ENCODE measurements at regions not wholly inside any gene's neighbourhood (a gene's known extent, or its start where the extent isn't known, plus 50 kb on each side); places are given as distances from the start of the nearest gene placed in this dataset.

DNA sequence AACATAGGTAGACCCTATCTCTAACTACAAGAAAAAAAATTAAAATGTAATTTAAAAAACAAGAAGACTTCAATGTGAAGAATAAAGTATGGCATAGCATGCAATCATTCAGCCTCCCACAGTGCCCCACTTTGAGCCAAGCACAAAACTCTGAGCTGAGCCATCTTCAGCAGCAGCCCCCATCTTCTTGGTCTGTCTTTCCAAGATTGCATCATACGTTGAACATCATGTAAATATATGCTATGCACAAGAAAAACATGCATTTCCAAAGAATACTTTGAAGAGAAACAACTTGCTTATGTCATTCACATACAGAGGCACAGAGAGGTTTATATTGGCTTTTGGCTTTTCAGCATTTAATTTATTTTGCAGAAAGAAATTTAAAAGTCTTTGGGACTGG is 105.8 kb upstream of the TMPO start:
- Mint-ChIP-seq H3K27ac (no peak overlapping the region), H3K4me3 (no peak overlapping the region)

DNA sequence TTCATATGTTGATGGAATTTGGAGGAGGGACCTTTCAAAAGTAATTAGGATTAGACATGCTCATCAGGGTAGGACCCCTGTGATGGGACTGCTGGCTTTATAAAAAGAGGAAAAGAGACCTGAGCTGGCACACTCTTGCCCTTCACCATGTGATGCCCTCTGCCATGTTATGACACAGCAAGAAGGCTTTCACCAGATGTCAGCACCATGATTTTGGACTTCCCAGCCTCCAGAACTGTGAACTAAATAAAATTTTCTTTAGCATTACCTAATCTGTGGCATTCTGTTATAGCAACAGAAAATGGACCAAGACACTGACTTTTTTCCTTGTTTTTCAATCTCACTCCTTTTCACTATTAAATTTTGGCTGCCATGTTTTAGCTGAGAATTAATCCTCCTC is 105.0 kb upstream of the TMPO start:
- Mint-ChIP-seq H3K4me3 (no peak overlapping the region), H3K36me3 (no peaks in the 10 kb centered on the region), H3K4me1 (no peaks in the 10 kb centered on the region), H3K27ac (no peak overlapping the region), H3K27me3 (peaks cover 0 to 4% of the 10 kb centered on the region in 2 donors), H3K9me3 (no peaks in the 10 kb centered on the region)
- ATAC-seq (replicated peaks) (no peak), DNase-seq (no peak)

More for the DNA sequence above, 105.8 kb upstream of the TMPO start:
- peaks cover 0 to 2% of the 10 kb centered on the region in 2 donors for H3K27me3 Mint-ChIP-seq
- H3K36me3 Mint-ChIP-seq: no peaks in the 10 kb centered on the region
- no peak for DNase-seq
- no peaks in the 10 kb centered on the region for H3K4me1 Mint-ChIP-seq
- ATAC-seq (replicated peaks): no peak
- H3K9me3 Mint-ChIP-seq: no peaks in the 10 kb centered on the region

- Mint-ChIP-seq H3K27me3 (peaks cover 3 to 4% of the 10 kb centered on the region in 2 donors), H3K27ac (no peak overlapping the region), H3K9me3 (no peaks in the 10 kb centered on the region), H3K36me3 (no peaks in the 10 kb centered on the region), H3K4me1 (peaks cover 0 to 3% of the 10 kb centered on the region in 2 donors), H3K4me3 (no peak overlapping the region)
- DNase-seq (no peak), ATAC-seq (replicated peaks) (no peak)
These were observed 98.5 kb upstream of the TMPO start for GRCh38 chr12:98416845-98417244.

DNA sequence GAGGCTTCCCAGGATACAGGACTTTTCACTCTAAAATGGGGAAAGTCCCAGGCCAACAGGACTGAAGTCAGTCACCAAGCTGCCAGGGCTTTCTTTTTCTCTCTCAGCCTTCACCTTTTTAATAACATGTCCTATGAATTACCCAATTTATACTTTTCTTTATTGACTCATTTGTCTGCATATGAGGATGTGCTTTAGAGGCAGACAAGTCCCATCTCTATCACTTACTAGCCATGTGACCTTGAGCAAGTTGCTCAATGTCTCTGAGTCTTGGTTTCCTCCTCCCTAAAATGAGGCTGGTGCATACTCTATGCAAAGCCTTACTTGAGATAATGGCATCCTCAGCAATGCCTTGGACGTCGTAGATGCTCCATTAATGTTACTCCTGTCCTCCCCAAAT is 98.1 kb upstream of the TMPO start:
- H3K4me3 Mint-ChIP-seq: no peak overlapping the region
- H3K4me1 Mint-ChIP-seq: peaks cover 0 to 3% of the 10 kb centered on the region in 2 donors
- H3K36me3 Mint-ChIP-seq: no peaks in the 10 kb centered on the region
- DNase-seq (no peak), ATAC-seq (replicated peaks) (no peak)
- no peaks in the 10 kb centered on the region for H3K9me3 Mint-ChIP-seq
- peaks cover 3 to 4% of the 10 kb centered on the region in 2 donors for H3K27me3 Mint-ChIP-seq
- H3K27ac Mint-ChIP-seq: no peak overlapping the region

DNA sequence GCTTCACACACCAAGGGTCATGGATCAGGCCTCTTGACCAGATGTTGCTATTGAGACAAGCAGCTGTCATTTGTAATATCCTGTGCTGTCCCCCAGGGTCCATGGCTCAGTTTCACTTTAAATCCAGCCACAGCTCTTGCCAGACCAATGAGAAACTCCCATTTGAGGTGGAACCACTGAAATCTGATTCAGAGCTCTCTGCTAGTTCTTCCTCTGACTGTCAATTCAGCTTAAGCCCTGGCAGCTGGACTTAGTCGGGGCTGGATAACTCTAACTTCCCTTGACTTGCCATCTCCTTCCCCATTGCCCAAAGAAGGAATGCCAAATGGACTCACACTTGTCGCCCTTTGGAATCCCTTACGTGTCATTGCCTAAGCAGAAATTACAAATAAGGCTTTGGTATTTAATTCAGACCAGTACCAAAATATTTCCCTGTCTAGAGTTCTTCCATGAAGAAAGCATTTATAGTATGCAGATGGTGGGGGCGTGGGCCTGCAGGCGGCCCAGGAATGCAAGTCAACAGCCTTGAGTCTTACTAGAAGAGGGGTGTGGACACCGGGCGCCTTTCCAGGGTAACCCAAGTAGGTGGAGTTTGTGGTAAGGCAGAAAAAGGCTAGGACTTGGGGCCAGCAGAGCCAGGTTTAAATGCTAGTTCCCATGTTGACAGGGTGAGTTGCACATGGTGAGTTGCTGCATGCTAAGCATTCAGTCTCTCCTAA is 96.9 kb upstream of the TMPO start:
- H3K9me3 Mint-ChIP-seq: no peaks in the 10 kb centered on the region
- no peaks in the 10 kb centered on the region for H3K36me3 Mint-ChIP-seq

DNA sequence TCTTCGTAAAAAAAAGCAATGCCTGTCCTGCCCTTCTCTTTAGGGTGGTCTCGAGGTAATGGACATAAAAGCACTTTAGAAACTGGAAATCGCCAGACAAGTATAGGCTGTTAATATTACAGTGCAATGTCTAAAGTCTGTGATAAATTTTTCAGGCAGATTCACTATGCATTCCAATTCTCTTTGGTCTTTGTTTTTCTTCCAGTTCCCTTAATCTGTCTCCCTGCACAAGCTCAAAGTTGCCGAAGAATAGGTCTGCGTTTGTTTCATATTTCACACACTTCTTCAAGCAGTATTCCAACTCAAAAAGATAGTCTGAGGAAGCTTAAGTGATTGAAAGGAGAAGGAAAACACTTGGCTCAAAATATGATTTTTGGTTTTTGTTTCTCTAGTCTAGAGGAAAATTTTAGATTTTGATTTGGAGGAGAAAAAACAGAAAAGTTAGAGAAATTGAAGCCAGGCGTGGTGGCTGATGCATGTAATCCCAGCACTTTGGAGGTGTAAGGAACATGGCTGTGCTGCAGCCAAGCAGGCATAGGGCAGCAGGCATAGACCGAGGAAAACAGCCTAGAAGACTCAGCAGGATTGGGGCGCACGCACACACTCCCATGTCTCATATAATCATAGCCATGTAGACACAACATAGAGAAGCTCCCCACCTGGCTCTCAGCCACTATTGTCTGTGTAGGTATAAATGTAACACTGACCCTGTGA is 96.2 kb upstream of the TMPO start:
- peaks cover 0 to 3% of the 10 kb centered on the region in 2 donors for H3K4me1 Mint-ChIP-seq
- ATAC-seq (replicated peaks) (no peak), DNase-seq (no peak)
- H3K27ac Mint-ChIP-seq: no peak overlapping the region
- peaks cover 3 to 4% of the 10 kb centered on the region in 2 donors for H3K27me3 Mint-ChIP-seq
- no peaks in the 10 kb centered on the region for H3K36me3 Mint-ChIP-seq
- H3K4me3 Mint-ChIP-seq: no peak overlapping the region
- H3K9me3 Mint-ChIP-seq: no peaks in the 10 kb centered on the region

More for the DNA sequence above, 96.9 kb upstream of the TMPO start:
- ATAC-seq (replicated peaks) (no peak), DNase-seq (no peak)
- peaks cover 3 to 4% of the 10 kb centered on the region in 2 donors for H3K27me3 Mint-ChIP-seq
- no peak overlapping the region for H3K27ac Mint-ChIP-seq
- H3K4me3 Mint-ChIP-seq: no peak overlapping the region
- H3K4me1 Mint-ChIP-seq: peaks cover 0 to 3% of the 10 kb centered on the region in 2 donors

DNA sequence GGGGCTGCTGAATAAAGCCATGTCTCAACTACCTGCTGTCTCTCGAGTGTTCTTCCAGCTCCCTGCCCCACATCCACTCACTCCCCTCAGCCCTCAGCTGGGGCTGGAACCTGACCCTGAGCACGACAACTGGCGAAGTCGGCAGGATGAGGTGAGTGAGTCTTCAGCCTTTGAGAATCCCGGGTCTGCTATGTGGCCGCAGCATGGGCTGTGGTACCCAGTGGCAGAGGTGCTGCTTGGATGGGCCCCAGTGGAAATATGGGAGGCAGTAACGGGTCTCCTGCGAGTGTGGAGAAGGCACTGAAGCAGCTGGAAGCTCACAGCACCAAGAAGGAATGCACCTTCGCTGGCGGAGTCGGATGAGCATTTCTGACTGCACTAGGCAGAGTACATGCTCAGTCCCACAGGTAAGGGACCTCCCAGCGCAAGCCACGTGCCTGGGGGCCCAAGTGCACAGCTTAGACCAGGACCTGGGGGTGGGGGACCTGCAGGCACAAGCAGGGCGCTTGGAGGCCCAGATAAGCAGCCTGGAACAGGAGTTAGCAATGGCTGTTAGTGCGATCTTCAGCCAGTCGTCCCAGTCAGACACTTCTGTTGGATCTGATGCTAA is 95.5 kb upstream of the TMPO start:
- no peaks in the 10 kb centered on the region for H3K36me3 Mint-ChIP-seq
- H3K9me3 Mint-ChIP-seq: no peaks in the 10 kb centered on the region
- DNase-seq (no peak), ATAC-seq (replicated peaks) (no peak)
- no peak overlapping the region for H3K4me3 Mint-ChIP-seq
- peaks cover 0 to 3% of the 10 kb centered on the region in 2 donors for H3K27me3 Mint-ChIP-seq
- H3K4me1 Mint-ChIP-seq: peaks cover 0 to 3% of the 10 kb centered on the region in 2 donors
- no peak overlapping the region for H3K27ac Mint-ChIP-seq

GRCh38 chr12:98420461-98420860 is 94.9 kb upstream of the TMPO start:
- Mint-ChIP-seq H3K27me3 (peaks cover 0 to 3% of the 10 kb centered on the region in 2 donors), H3K4me1 (peaks cover 0 to 4% of the 10 kb centered on the region in 2 donors), H3K4me3 (no peak overlapping the region), H3K27ac (no peak overlapping the region), H3K9me3 (no peaks in the 10 kb centered on the region), H3K36me3 (no peaks in the 10 kb centered on the region)
- ATAC-seq (replicated peaks) (no peak), DNase-seq (no peak)

- H3K27me3 Mint-ChIP-seq: peaks cover 0 to 2% of the 10 kb centered on the region in 2 donors
- H3K27ac Mint-ChIP-seq: no peak overlapping the region
- no peaks in the 10 kb centered on the region for H3K9me3 Mint-ChIP-seq
- H3K4me3 Mint-ChIP-seq: no peak overlapping the region
- H3K36me3 Mint-ChIP-seq: no peaks in the 10 kb centered on the region
- peaks cover 0 to 4% of the 10 kb centered on the region in 2 donors for H3K4me1 Mint-ChIP-seq
- no peak for DNase-seq
- ATAC-seq (replicated peaks): no peak
These were observed 94.1 kb upstream of the TMPO start for GRCh38 chr12:98421316-98421715.

- no peak overlapping the region for H3K27ac Mint-ChIP-seq
- H3K36me3 Mint-ChIP-seq: no peaks in the 10 kb centered on the region
- H3K27me3 Mint-ChIP-seq: no peaks in the 10 kb centered on the region
- ATAC-seq (replicated peaks): no peak
- no peaks in the 10 kb centered on the region for H3K9me3 Mint-ChIP-seq
- H3K4me1 Mint-ChIP-seq: peaks cover 0 to 4% of the 10 kb centered on the region in 2 donors
- no peak for DNase-seq
- no peak overlapping the region for H3K4me3 Mint-ChIP-seq
These were observed 93.0 kb upstream of the TMPO start for GRCh38 chr12:98422359-98422758.

DNA sequence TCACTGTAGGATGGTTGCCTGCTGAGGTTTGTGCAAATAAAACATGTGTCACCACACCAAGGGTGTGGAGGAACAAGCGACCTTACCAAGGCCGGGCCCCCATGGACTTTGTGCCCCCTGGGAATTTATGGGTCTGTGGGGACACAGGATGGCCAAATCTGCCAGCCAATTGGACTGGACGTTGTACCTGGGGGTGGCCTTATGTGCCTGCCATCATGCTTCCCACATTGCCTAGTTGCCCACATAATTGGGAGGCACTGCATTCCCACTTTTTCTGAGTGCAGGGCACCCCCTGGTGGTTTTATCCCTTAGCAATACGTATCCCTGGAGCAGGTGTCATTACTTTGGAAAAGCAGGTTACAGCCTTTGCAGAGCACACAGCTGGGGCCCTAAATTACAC is 92.6 kb upstream of the TMPO start:
- H3K9me3 Mint-ChIP-seq: no peaks in the 10 kb centered on the region
- no peaks in the 10 kb centered on the region for H3K27me3 Mint-ChIP-seq
- H3K4me3 Mint-ChIP-seq: no peak overlapping the region
- H3K4me1 Mint-ChIP-seq: peaks cover 0 to 4% of the 10 kb centered on the region in 2 donors
- H3K36me3 Mint-ChIP-seq: no peaks in the 10 kb centered on the region
- ATAC-seq (replicated peaks) (no peak), DNase-seq (no peak)
- H3K27ac Mint-ChIP-seq: no peak overlapping the region

- Mint-ChIP-seq H3K4me3 (no peak overlapping the region), H3K36me3 (no peaks in the 10 kb centered on the region), H3K27me3 (no peaks in the 10 kb centered on the region), H3K27ac (no peak overlapping the region), H3K4me1 (peaks cover 0 to 2% of the 10 kb centered on the region in 2 donors), H3K9me3 (no peaks in the 10 kb centered on the region)
- ATAC-seq (replicated peaks) (no peak), DNase-seq (no peak)
These were observed 91.4 kb upstream of the TMPO start for GRCh38 chr12:98423963-98424362.

- peak; percentile 17 for DNase-seq
- Mint-ChIP-seq H3K4me1 (peaks cover 0 to 2% of the 10 kb centered on the region in 2 donors), H3K4me3 (no peak overlapping the region), H3K9me3 (no peaks in the 10 kb centered on the region), H3K27ac (no peak overlapping the region), H3K36me3 (no peaks in the 10 kb centered on the region), H3K27me3 (no peaks in the 10 kb centered on the region)
- ATAC-seq (replicated peaks): peak; percentile 83 to 86
These were observed 90.5 kb upstream of the TMPO start for GRCh38 chr12:98424726-98425401.

- no peaks in the 10 kb centered on the region for H3K36me3 Mint-ChIP-seq
- DNase-seq (no peak), ATAC-seq (replicated peaks) (no peak)
- H3K27ac Mint-ChIP-seq: no peak overlapping the region
- no peak overlapping the region for H3K4me3 Mint-ChIP-seq
- H3K9me3 Mint-ChIP-seq: no peaks in the 10 kb centered on the region
- H3K27me3 Mint-ChIP-seq: no peaks in the 10 kb centered on the region
- H3K4me1 Mint-ChIP-seq: peaks cover 0 to 2% of the 10 kb centered on the region in 2 donors
These were observed 89.5 kb upstream of the TMPO start for GRCh38 chr12:98425859-98426258.

All from stimulated activated naive B cell treated with anti-CD40 and anti-IgM and Interleukin-4, amounts not matched to agents 10 μg/mL and 1 μg/mL and 100 μg/mL, for 72 hours (primary cell).